Kidney capillary endothelial cell (primary cell): ENCODE measurements at regions not wholly inside any gene's neighbourhood (a gene's known extent, or its start where the extent isn't known, plus 50 kb on each side); places are given as distances from the start of the nearest gene placed in this dataset.

ENCODE experiments used
- DNase-seq: peaks from one replicate; pipeline ENCODE4 v3.0.0-alpha.2; 2018; ENCODE audit warnings: low spot score

- no peak for DNase-seq
These were observed 612.8 kb upstream of the MGMT start for GRCh38 chr10:128854204-128854603.

- peak; percentile 72 for DNase-seq
These were observed 612.1 kb upstream of the MGMT start for GRCh38 chr10:128854963-128855362.

GRCh38 chr10:128855618-128856428 is 611.2 kb upstream of the MGMT start:
- DNase-seq: no peak

- peak; percentile 44 for DNase-seq
These were observed 607.2 kb upstream of the MGMT start for GRCh38 chr10:128859738-128860386.

- no peak for DNase-seq
These were observed 606.5 kb upstream of the MGMT start for GRCh38 chr10:128860574-128860973.

- DNase-seq: no peak
These were observed 605.8 kb upstream of the MGMT start for GRCh38 chr10:128861018-128861901.

- DNase-seq: no peak
These were observed 603.6 kb upstream of the MGMT start for GRCh38 chr10:128863411-128863810.

GRCh38 chr10:128863823-128864405 is 603.1 kb upstream of the MGMT start:
- DNase-seq: no peak

- no peak for DNase-seq
These were observed 602.3 kb upstream of the MGMT start for GRCh38 chr10:128864554-128865295.

- no peak for DNase-seq
These were observed 601.4 kb upstream of the MGMT start for GRCh38 chr10:128865436-128866195.

GRCh38 chr10:128866551-128866950 is 600.5 kb upstream of the MGMT start:
- no peak for DNase-seq

GRCh38 chr10:128867210-128867609 is 599.8 kb upstream of the MGMT start:
- no peak for DNase-seq

GRCh38 chr10:128867819-128868218 is 599.2 kb upstream of the MGMT start:
- no peak for DNase-seq

GRCh38 chr10:128868481-128868880 is 598.6 kb upstream of the MGMT start:
- no peak for DNase-seq

- no peak for DNase-seq
These were observed 597.8 kb upstream of the MGMT start for GRCh38 chr10:128869101-128869749.

- no peak for DNase-seq
These were observed 596.0 kb upstream of the MGMT start for GRCh38 chr10:128870830-128871597.

- no peak for DNase-seq
These were observed 595.3 kb upstream of the MGMT start for GRCh38 chr10:128871671-128872231.

GRCh38 chr10:128873411-128874054 is 593.5 kb upstream of the MGMT start:
- DNase-seq: no peak

- DNase-seq: no peak
These were observed 592.7 kb upstream of the MGMT start for GRCh38 chr10:128874331-128874730.
